ENCODE measurements at regions not wholly inside any gene's neighbourhood (a gene's known extent, or its start where the extent isn't known, plus 50 kb on each side); places are given as distances from the start of the nearest gene placed in this dataset.

GRCh38 chr22:49308300-49308699, 519.4 kb downstream of the BRD1 start:
- peaks cover 0 to 70% (median 0%) of the 10 kb centered on the region in 4 donors for H3K27me3 ChIP-seq
- WGBS, 2 donors, result 79 to 83% methylated on average over 11 of the region's 11 CpGs
- H3K9me3 ChIP-seq, result no peaks in the 10 kb centered on the region
- H3K4me3 ChIP-seq, result no peak overlapping the region
- H3K4me1 ChIP-seq, result peaks cover 0 to 4% (median 0%) of the 10 kb centered on the region in 3 donors
- intact Hi-C loops (cut with DNase I), result no loop called here
- TF ChIP-seq CTCF (IDR thresholded peaks at IDR 0.05) (no peak), POLR2A (IDR thresholded peaks at IDR 0.05) (no peak)
- DNase-seq, result no peak
- no peak overlapping the region for H3K27ac ChIP-seq
- no peaks in the 10 kb centered on the region for H3K36me3 ChIP-seq

GRCh38 chr22:49307870-49308269, 519.8 kb downstream of the BRD1 start:
- Histone ChIP-seq H3K27me3 (peaks cover 0 to 72% (median 0%) of the 10 kb centered on the region in 4 donors), H3K9me3 (no peaks in the 10 kb centered on the region), H3K4me3 (no peak overlapping the region), H3K27ac (no peak overlapping the region), H3K4me1 (peaks cover 0 to 4% (median 0%) of the 10 kb centered on the region in 3 donors), H3K36me3 (no peaks in the 10 kb centered on the region)
- DNase-seq, result no peak
- WGBS, 2 donors, result 71 to 72% methylated on average over 16 of the region's 16 CpGs
- no peak for TF ChIP-seq CTCF (IDR thresholded peaks at IDR 0.05)
- no peak for TF ChIP-seq POLR2A (IDR thresholded peaks at IDR 0.05)
- intact Hi-C loops (cut with DNase I), result no loop called here

GRCh38 chr22:49307481-49307830, 520.2 kb downstream of the BRD1 start:
- Histone ChIP-seq H3K4me3 (no peak overlapping the region), H3K9me3 (no peaks in the 10 kb centered on the region), H3K36me3 (no peaks in the 10 kb centered on the region), H3K4me1 (peaks cover 0 to 4% (median 0%) of the 10 kb centered on the region in 3 donors), H3K27ac (no peak overlapping the region), H3K27me3 (peaks cover 0 to 68% (median 0%) of the 10 kb centered on the region in 4 donors)
- intact Hi-C loops (cut with DNase I), result no loop called here
- TF ChIP-seq POLR2A (IDR thresholded peaks at IDR 0.05) (no peak), CTCF (IDR thresholded peaks at IDR 0.05) (no peak)
- WGBS, 2 donors, result 39 to 60% methylated on average over 1 to 2 of the region's 2 CpGs
- DNase-seq, result no peak

- Histone ChIP-seq H3K27me3 (peaks cover 0 to 62% (median 0%) of the 10 kb centered on the region in 4 donors), H3K4me1 (peaks cover 0 to 4% (median 0%) of the 10 kb centered on the region in 3 donors), H3K27ac (no peak overlapping the region), H3K4me3 (no peak overlapping the region), H3K36me3 (no peaks in the 10 kb centered on the region), H3K9me3 (no peaks in the 10 kb centered on the region)
- no peak for TF ChIP-seq CTCF (IDR thresholded peaks at IDR 0.05)
- no peak for TF ChIP-seq POLR2A (IDR thresholded peaks at IDR 0.05)
- DNase-seq, result no peak
- intact Hi-C loops (cut with DNase I), result no loop called here
- 61 to 77% methylated on average over 4 to 12 of the region's 31 CpGs for WGBS, 2 donors
These were observed 520.8 kb downstream of the BRD1 start for GRCh38 chr22:49306632-49307480.

- TF ChIP-seq CTCF (IDR thresholded peaks at IDR 0.05) (no peak), POLR2A (IDR thresholded peaks at IDR 0.05) (no peak)
- intact Hi-C loops (cut with DNase I), result no loop called here
- DNase-seq, result no peak
- no peak overlapping the region for H3K27ac ChIP-seq
- no peaks in the 10 kb centered on the region for H3K9me3 ChIP-seq
- H3K36me3 ChIP-seq, result no peaks in the 10 kb centered on the region
- peaks cover 0 to 60% (median 0%) of the 10 kb centered on the region in 4 donors for H3K27me3 ChIP-seq
- no peak overlapping the region for H3K4me3 ChIP-seq
- 65 to 75% methylated on average over 16 to 18 of the region's 18 CpGs for WGBS, 2 donors
- peaks cover 0 to 4% (median 0%) of the 10 kb centered on the region in 3 donors for H3K4me1 ChIP-seq
These were observed 521.6 kb downstream of the BRD1 start for GRCh38 chr22:49305966-49306631.

Data from esophagus squamous epithelium (tissue), 5 donors.